Calu3 (cell line): ENCODE measurements at regions not wholly inside any gene's neighbourhood (a gene's known extent, or its start where the extent isn't known, plus 50 kb on each side); places are given as distances from the start of the nearest gene placed in this dataset.
A peak's percentile ranks its signal among the peaks of the same experiment; 100 is the strongest.
"Not testable (repeated sequence)": the region's sequence is repeated elsewhere in the genome, so short reads cannot be mapped to it uniquely, and the experiment has no call there.

Experiments used
- BruUV-seq: library from RNA; stranded (reverse); fragments of 400-500 nt; replicated peaks from 2 replicates; lab custom pipeline; 2021; lab: Mats Ljungman, UMichigan
- CTCF ChIA-PET: fragments of 300-600 bp; sonication (Branson Sonifier 250); formaldehyde crosslinking; loops from one replicate; lab custom pipeline; 2022; ENCODE audit warnings: antibody characterized with exemption; lab: Charles Lee
- DNase-seq: peaks from one replicate; pipeline ENCODE4 v3.0.0; 2022
- H3K27ac Mint-ChIP-seq: one replicate; pipeline ENCODE4 v1.8.0; 2022; ENCODE audit warnings: mixed read lengths; ENCODE audit not compliant: unreplicated experiment
- H3K27me3 Mint-ChIP-seq: one replicate; pipeline ENCODE4 v1.8.0; 2022; ENCODE audit warnings: mixed read lengths; ENCODE audit not compliant: unreplicated experiment
- H3K36me3 Mint-ChIP-seq: one replicate; pipeline ENCODE4 v1.8.0; 2022; ENCODE audit warnings: mild to moderate bottlenecking, moderate library complexity, mixed read lengths; ENCODE audit not compliant: insufficient read depth, unreplicated experiment
- H3K4me1 Mint-ChIP-seq: one replicate; pipeline ENCODE4 v1.8.0; 2022; ENCODE audit warnings: mild to moderate bottlenecking, low read depth, mixed read lengths; ENCODE audit not compliant: unreplicated experiment
- H3K4me3 Mint-ChIP-seq: one replicate; pipeline ENCODE4 v1.8.0; 2022; ENCODE audit warnings: mild to moderate bottlenecking, low read depth, moderate library complexity, mixed read lengths; ENCODE audit not compliant: unreplicated experiment
- H3K9me3 Mint-ChIP-seq: one replicate; pipeline ENCODE4 v1.8.0; 2022; ENCODE audit warnings: low read depth, mixed read lengths; ENCODE audit not compliant: unreplicated experiment
- intact Hi-C: fragments of 100-400 bp; cut with micrococcal nuclease; formaldehyde crosslinking; loops from one replicate; pipeline ENCODE4 v1.10.0; 2022; ENCODE audit not compliant: unreplicated experiment
- TF ChIP-seq, protein P1 (sequence below): fragments of 200-600 bp; IDR thresholded peaks from one replicate; pipeline ENCODE4 v1.8.0; 2022; ENCODE audit warnings: antibody characterized with exemption; ENCODE audit not compliant: unreplicated experiment

DNA sequence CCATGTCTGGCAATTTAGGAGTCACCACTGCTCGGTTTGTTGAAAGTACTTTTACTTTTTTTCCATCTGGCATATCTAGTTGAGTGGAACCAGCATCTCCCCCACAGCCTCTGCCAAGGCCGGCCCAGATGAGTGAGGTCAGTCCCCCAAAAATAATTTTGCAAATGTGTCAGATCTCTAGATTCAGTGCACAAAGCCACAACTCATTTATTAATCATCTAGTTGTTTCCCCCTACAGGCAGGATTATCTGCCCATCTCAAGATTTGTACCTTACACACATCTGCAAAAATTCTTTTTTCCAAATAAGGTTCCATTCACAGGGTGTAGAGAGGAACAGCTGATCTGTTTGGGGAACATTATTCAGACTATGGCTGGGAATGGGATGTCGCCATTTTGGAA lies 174.0 kb upstream of the MXRA5 start:
- H3K4me1 Mint-ChIP-seq, result peaks cover 28% of the 10 kb centered on the region
- H3K9me3 Mint-ChIP-seq, result no peaks in the 10 kb centered on the region
- H3K27ac Mint-ChIP-seq, result no peak overlapping the region
- BruUV-seq, result no TSS peak
- peaks cover 5% of the 10 kb centered on the region for H3K36me3 Mint-ChIP-seq
- no peak for DNase-seq
- no peaks in the 10 kb centered on the region for H3K27me3 Mint-ChIP-seq
- intact Hi-C loops, result no loop called here
- TF ChIP-seq, protein P1, sequence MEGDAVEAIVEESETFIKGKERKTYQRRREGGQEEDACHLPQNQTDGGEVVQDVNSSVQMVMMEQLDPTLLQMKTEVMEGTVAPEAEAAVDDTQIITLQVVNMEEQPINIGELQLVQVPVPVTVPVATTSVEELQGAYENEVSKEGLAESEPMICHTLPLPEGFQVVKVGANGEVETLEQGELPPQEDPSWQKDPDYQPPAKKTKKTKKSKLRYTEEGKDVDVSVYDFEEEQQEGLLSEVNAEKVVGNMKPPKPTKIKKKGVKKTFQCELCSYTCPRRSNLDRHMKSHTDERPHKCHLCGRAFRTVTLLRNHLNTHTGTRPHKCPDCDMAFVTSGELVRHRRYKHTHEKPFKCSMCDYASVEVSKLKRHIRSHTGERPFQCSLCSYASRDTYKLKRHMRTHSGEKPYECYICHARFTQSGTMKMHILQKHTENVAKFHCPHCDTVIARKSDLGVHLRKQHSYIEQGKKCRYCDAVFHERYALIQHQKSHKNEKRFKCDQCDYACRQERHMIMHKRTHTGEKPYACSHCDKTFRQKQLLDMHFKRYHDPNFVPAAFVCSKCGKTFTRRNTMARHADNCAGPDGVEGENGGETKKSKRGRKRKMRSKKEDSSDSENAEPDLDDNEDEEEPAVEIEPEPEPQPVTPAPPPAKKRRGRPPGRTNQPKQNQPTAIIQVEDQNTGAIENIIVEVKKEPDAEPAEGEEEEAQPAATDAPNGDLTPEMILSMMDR, result no peak
- H3K4me3 Mint-ChIP-seq, result no peak overlapping the region
- CTCF ChIA-PET, result no interaction called here

DNA sequence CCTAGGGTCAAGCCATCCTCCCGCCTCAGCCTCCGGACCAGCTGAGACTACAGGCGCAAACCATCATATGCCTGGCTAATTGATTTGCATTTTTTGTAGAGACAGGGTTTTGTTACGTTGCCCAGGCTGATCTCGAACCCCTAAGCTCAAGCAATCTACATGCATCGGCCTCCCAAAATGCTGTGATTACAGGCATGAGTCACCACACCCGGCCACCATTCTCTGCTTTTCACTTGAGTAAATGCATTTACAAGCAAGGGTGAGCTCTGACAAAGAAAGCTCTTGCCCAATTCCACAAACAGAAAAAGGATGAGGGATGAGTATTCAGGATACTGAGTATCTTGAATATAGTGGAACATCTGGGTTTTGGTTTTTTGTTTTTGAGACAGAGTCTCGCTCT lies 172.9 kb upstream of the MXRA5 start:
- H3K27ac Mint-ChIP-seq, result peak overlapping the region; percentile 65
- BruUV-seq, DNase-seq, H3K36me3 Mint-ChIP-seq, H3K9me3 Mint-ChIP-seq, H3K27me3 Mint-ChIP-seq, CTCF ChIA-PET, intact Hi-C loops: not testable (repeated sequence)
- H3K4me3 Mint-ChIP-seq, result peak overlapping the region; percentile 68
- peaks cover 33% of the 10 kb centered on the region for H3K4me1 Mint-ChIP-seq

DNA sequence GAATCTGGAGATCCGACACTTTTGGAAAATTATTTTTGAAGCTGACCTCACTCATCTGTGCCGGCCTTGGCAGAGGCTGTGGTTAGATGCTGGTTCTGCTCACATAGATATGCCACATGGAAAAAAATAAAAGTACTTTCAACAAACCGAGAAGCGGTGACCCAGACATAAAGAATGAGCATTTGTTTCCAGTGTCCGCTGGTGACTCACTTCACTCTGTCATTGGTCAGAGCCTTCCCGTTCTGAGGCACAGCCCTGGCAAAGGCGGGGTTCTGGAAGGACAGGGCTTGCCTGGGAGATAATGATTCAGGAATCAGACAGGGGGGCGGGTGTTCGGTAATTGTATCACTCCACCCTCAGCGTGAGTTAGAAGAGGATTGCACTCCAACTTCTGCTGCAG lies 172.4 kb upstream of the MXRA5 start:
- no TSS peak for BruUV-seq
- Mint-ChIP-seq H3K27me3 (no peaks in the 10 kb centered on the region), H3K9me3 (no peaks in the 10 kb centered on the region), H3K27ac (peak overlapping the region; percentile 65), H3K4me1 (peaks cover 33% of the 10 kb centered on the region), H3K4me3 (peak overlapping the region; percentile 68), H3K36me3 (peaks cover 5% of the 10 kb centered on the region)
- DNase-seq, result peak; percentile 62
- intact Hi-C loops, result no loop called here
- CTCF ChIA-PET, result no interaction called here
- TF ChIP-seq, protein P1, result no peak

DNA sequence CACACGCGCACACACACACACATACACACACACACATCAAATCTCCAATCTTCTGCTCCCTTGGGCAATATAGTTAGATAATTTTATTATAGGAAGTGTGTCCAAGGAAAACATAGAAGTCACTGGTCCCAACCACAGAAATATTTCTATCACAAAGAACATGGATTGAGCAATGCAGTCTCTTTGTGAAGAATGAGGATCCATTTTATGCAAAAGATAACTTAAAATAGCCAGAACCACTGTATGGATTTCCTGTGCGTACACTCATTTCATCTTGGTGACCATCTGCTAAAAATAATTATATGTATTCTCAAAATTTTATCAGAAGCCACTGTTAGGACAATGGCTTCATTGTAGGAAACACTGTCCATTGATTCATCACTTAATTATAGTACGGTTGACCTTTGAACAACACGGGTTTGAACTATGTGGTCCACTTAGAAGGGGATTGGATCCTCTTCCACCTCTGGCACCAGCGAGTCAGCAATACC lies 169.6 kb upstream of the MXRA5 start:
- DNase-seq, result no peak
- no peak overlapping the region for H3K27ac Mint-ChIP-seq
- intact Hi-C loops, result no loop called here
- no peaks in the 10 kb centered on the region for H3K27me3 Mint-ChIP-seq
- CTCF ChIA-PET, result no interaction called here
- H3K4me1 Mint-ChIP-seq, result peaks cover 33% of the 10 kb centered on the region
- peaks cover 5% of the 10 kb centered on the region for H3K36me3 Mint-ChIP-seq
- no peaks in the 10 kb centered on the region for H3K9me3 Mint-ChIP-seq
- no peak overlapping the region for H3K4me3 Mint-ChIP-seq
- no TSS peak for BruUV-seq
- TF ChIP-seq, protein P1, result no peak

GRCh38 chrX:3514996-3515395 lies 168.5 kb upstream of the MXRA5 start:
- peaks cover 5% of the 10 kb centered on the region for H3K36me3 Mint-ChIP-seq
- H3K27ac Mint-ChIP-seq, result no peak overlapping the region
- CTCF ChIA-PET, result no interaction called here
- intact Hi-C loops, result no loop called here
- H3K9me3 Mint-ChIP-seq, result no peaks in the 10 kb centered on the region
- no peak for DNase-seq
- no peaks in the 10 kb centered on the region for H3K27me3 Mint-ChIP-seq
- no peak overlapping the region for H3K4me3 Mint-ChIP-seq
- TF ChIP-seq, protein P1, result no peak
- peaks cover 33% of the 10 kb centered on the region for H3K4me1 Mint-ChIP-seq
- BruUV-seq, result no TSS peak

GRCh38 chrX:3512150-3512549 lies 165.7 kb upstream of the MXRA5 start:
- H3K27ac Mint-ChIP-seq, H3K9me3 Mint-ChIP-seq, H3K4me3 Mint-ChIP-seq, H3K36me3 Mint-ChIP-seq, H3K27me3 Mint-ChIP-seq, DNase-seq, BruUV-seq, intact Hi-C loops: not testable (repeated sequence)
- peaks cover 16% of the 10 kb centered on the region for H3K4me1 Mint-ChIP-seq
- CTCF ChIA-PET, result interaction anchor here (0.7 to 0.8 kb wide), 2 partner anchors 37 to 52 kb away, joined by 4 to 5 read pairs; no protein-coding TSS in a partner anchor
